ENCODE measurements at regions not wholly inside any gene's neighbourhood (a gene's known extent, or its start where the extent isn't known, plus 50 kb on each side); places are given as distances from the start of the nearest gene placed in this dataset.

DNA sequence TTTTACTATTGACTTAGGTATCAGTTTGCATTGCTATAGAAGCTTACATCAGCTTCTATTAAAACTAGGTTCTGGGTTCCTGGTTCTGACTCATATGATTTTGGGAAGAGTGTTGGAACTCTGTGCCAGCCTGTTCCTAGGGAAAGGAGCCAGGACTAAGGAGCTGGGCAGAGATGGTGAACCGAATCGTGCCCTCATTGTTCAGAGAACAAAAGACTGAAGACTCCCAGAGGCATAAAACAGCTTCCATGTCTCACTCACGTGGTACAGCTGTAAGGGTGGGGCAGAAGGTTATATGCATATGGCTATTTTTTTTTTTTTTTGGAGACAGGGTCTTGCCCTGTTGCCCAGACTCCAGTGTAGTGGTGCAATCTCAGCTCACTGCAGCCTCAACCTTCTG is 89.1 kb upstream of the THBS2 start:
- Histone ChIP-seq H3K36me3 (no peaks in the 10 kb centered on the region), H3K4me3 (no peak overlapping the region), H3K4me1 (peaks cover 0 to 14% (median 10%) of the 10 kb centered on the region in 4 donors), H3K9me3 (no peaks in the 10 kb centered on the region), H3K27me3 (no peaks in the 10 kb centered on the region), H3K27ac (no peak overlapping the region)
- intact Hi-C loops (cut with DNase I; ENCODE audit: low total_unique reads): no loop called here
- DNase-seq: no peak
- TF ChIP-seq, protein P1, sequence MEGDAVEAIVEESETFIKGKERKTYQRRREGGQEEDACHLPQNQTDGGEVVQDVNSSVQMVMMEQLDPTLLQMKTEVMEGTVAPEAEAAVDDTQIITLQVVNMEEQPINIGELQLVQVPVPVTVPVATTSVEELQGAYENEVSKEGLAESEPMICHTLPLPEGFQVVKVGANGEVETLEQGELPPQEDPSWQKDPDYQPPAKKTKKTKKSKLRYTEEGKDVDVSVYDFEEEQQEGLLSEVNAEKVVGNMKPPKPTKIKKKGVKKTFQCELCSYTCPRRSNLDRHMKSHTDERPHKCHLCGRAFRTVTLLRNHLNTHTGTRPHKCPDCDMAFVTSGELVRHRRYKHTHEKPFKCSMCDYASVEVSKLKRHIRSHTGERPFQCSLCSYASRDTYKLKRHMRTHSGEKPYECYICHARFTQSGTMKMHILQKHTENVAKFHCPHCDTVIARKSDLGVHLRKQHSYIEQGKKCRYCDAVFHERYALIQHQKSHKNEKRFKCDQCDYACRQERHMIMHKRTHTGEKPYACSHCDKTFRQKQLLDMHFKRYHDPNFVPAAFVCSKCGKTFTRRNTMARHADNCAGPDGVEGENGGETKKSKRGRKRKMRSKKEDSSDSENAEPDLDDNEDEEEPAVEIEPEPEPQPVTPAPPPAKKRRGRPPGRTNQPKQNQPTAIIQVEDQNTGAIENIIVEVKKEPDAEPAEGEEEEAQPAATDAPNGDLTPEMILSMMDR (IDR thresholded peaks at IDR 0.05): no peak

DNA sequence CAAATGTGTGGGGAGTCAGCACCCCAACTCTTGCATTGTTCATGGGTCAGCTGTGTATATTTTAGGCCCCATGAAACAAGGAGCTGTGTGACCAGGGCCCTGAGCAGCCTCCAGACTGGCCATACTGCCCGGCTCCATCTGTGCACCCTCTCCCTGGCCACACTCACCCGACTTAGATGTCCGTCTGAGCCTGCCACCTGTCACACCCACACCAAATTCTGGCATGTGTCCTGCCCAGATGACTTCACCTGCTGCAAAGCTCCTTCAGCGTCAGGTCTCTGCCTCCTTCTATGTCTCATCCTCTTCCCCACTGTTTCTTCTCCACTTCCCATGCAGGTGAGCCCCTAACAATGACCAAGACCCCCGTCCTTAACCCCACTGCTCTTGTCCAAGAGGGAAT is 88.1 kb upstream of the THBS2 start:
- Histone ChIP-seq H3K4me3 (no peak overlapping the region), H3K9me3 (no peaks in the 10 kb centered on the region), H3K27ac (no peak overlapping the region), H3K27me3 (no peaks in the 10 kb centered on the region), H3K36me3 (no peaks in the 10 kb centered on the region), H3K4me1 (peaks cover 0 to 14% (median 10%) of the 10 kb centered on the region in 4 donors)
- TF ChIP-seq, protein P1 (IDR thresholded peaks at IDR 0.05): no peak
- intact Hi-C loops (cut with DNase I; ENCODE audit: low total_unique reads): no loop called here
- DNase-seq: no peak

DNA sequence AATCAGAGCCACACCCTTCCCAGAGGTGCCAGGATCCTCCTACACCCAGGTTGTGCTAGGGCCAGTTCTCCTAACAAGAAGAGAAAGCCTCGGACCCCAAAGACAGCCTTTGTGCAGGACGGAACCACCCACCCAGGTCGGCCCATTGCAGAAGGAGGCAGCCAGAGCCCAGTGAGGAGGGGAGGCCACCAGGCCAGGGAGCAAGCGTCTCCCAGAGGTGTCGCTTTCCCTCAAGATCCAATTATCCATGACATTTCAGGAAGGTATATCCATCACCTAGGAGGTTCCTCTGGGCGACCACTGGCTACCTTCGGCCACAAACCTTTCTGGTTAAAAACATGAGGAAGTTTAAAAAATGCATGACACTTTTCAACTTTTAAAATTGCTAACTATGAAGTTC is 87.4 kb upstream of the THBS2 start:
- Histone ChIP-seq H3K4me1 (peaks cover 0 to 14% (median 10%) of the 10 kb centered on the region in 4 donors), H3K4me3 (no peak overlapping the region), H3K9me3 (no peaks in the 10 kb centered on the region), H3K27me3 (no peaks in the 10 kb centered on the region), H3K36me3 (no peaks in the 10 kb centered on the region), H3K27ac (no peak overlapping the region)
- no peak for DNase-seq
- TF ChIP-seq, protein P1 (IDR thresholded peaks at IDR 0.05): no peak
- intact Hi-C loops (cut with DNase I; ENCODE audit: low total_unique reads): no loop called here

DNA sequence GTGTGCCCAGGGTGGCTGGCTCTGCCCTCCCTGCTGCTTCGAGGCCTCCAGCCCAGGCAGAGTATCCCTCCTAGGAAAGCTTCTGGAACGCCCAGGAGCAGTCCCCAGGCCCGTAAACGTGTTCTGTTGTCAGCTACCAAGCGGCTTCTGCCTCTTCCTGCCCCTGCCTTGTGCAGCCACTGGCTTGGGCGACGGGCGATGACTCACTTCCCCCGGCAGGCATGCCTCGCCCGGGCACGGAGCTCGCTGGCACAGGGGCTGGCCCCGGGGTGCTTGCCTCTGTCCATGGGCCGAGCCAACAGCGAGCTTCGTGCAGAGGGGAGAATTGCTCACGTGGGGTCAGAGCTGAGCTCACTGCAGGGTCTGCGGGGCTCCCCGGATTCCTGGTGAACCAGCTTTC is 86.7 kb upstream of the THBS2 start:
- no peaks in the 10 kb centered on the region for H3K9me3 ChIP-seq
- no peaks in the 10 kb centered on the region for H3K36me3 ChIP-seq
- TF ChIP-seq, protein P1 (IDR thresholded peaks at IDR 0.05): no peak
- peaks cover 0 to 14% (median 10%) of the 10 kb centered on the region in 4 donors for H3K4me1 ChIP-seq
- intact Hi-C loops (cut with DNase I; ENCODE audit: low total_unique reads): no loop called here
- H3K27me3 ChIP-seq: no peaks in the 10 kb centered on the region
- H3K4me3 ChIP-seq: no peak overlapping the region
- DNase-seq: no peak
- H3K27ac ChIP-seq: no peak overlapping the region

DNA sequence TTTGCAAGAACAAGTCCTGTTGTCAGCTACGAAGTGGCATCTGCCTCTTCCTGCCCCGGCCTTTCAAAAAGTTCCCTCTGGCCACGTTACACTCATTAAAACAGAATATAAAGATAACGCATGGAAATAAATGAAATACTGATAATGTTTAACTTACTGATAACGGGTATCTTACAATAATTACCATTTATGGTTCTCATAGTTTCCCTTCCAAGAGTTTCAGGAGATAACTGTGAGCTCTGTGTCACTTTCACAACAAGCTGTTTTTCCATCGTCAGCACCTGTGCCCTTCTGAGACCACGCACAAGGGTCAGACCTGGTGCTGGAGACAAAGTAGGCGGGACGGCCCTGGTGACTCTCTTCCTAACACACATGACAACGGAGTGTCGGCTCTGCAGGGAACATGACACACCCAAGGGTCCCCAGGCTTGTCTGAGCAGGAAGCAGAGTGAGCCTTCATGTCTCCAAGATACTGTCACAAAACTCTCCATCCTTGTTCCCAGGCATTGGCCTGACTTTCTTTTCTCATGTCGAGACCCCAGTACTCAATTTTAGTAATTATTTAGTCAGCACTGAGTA is 86.2 kb upstream of the THBS2 start:
- Histone ChIP-seq H3K36me3 (no peaks in the 10 kb centered on the region), H3K4me3 (no peak overlapping the region), H3K27me3 (no peaks in the 10 kb centered on the region), H3K9me3 (no peaks in the 10 kb centered on the region), H3K27ac (no peak overlapping the region), H3K4me1 (peaks cover 0 to 14% (median 10%) of the 10 kb centered on the region in 4 donors)
- TF ChIP-seq, protein P1 (IDR thresholded peaks at IDR 0.05): no peak
- DNase-seq: no peak
- intact Hi-C loops (cut with DNase I; ENCODE audit: low total_unique reads): no loop called here

DNA sequence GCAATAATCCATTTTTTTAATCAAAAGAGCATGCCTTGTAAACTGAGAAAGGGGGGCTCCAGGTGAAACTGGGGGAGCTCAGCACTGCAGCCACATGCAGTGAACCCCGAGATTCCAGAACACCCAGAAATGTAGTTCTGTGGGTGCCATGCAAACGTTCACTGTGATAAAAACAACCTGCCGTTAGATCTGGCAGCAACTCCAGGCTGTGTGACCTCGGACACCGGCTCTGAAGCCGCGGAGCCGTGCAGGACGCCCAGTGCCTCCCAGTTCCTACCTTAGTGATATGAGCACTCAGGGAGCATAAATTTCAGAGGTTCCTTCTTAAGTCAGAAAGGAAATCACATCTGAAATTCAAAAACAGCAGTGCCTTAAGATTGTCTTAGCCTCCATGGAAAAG is 85.4 kb upstream of the THBS2 start:
- Histone ChIP-seq H3K4me1 (peaks cover 0 to 14% (median 10%) of the 10 kb centered on the region in 4 donors), H3K9me3 (no peaks in the 10 kb centered on the region), H3K27ac (no peak overlapping the region), H3K4me3 (no peak overlapping the region), H3K27me3 (no peaks in the 10 kb centered on the region), H3K36me3 (no peaks in the 10 kb centered on the region)
- intact Hi-C loops (cut with DNase I; ENCODE audit: low total_unique reads): no loop called here
- TF ChIP-seq, protein P1 (IDR thresholded peaks at IDR 0.05): no peak
- DNase-seq: no peak

Measured in tibial artery (tissue), 4 donors.